Hepatic stellate cell (primary cell): ENCODE measurements at regions not wholly inside any gene's neighbourhood (a gene's known extent, or its start where the extent isn't known, plus 50 kb on each side); places are given as distances from the start of the nearest gene placed in this dataset.
"Not testable (repeated sequence)": the region's sequence is repeated elsewhere in the genome, so short reads cannot be mapped to it uniquely, and the experiment has no call there.

Experiments used
- DNase-seq: peaks from one replicate; pipeline ENCODE4 v3.0.0; 2011; ENCODE audit warnings: low spot score

DNA sequence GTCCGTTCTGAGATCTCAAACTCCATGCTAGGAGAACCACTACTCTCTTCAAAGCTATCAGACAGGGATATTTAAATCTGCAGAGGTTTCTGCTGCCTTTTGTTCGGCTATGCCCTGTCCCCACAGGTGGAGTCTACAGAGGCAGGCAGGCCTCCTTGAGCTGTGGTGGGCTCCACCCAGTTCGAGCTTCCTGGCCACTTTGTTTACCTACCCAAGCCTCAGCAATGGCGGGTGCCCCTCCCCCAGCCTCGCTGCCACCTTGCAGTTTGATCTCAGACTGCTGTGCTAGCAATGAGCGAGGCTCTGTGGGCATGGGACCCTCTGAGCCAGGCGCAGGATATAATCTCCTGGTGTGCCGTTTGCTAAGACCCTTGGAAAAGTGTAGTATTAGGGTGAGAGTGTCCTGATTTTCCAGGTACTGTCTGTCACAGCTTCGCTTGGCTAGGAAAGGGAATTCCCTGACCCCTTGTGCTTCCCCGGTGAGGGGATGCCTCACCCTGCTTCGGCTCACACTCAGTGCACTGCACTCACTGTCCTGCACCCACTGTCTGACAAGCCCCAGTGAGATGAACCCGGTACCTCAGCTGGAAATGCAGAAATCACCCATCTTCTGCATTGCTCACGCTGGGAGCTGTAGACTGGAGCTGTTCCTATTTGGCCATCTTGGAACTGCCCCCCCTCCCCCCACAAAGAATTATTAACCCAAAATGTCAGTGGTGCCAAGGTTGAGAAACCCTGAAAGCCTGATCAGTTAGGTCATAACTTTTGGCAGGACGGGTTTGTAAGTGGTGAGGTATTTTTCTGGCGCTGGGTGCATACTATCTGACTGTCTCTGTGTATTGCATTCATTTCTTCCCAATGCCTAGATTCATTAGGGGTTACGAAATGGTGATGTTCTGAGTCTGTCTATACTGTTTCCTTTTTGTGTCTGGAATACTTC lies 181.4 kb downstream of the TEX29 start:
- not testable (repeated sequence) for DNase-seq

DNA sequence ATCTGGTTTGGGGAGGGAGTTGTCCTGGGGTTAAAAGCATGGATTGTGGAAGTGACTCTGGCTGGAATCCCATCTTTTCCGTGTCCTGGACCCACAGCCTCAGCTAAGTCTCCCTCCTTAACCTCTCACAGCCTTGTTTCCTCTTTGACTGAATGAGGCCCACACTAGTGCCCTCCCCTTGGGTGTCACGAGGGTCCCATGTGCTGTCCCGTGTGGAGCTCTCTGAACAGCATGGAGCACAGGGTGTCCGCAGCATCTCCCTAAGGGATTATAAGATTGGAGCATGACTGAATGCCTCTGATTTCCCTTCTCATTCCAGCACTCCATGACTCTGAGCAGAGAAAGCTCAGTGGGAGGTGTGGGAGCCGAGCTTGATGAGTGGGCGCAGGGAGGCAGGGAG lies 182.5 kb downstream of the TEX29 start:
- no peak for DNase-seq

DNA sequence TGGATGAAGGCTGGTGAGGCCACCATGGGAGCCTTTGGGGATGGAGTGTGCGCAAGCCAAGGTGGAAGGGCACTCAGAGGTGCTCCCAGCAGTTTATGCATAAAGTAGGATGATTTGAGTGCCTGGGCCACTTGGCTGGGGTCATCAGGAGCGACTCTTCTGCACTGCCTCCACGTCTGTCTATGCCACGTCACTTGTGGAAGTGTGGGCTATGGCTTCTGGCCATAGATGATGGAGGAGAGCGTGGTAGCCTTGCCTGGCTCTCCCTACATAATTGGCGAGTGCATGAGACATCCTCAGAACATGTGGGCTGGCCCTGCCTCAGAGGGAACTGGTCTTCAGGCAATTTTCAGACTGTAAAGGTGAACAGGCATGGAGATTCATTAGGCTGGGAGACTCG lies 182.9 kb downstream of the TEX29 start:
- DNase-seq, result no peak

DNA sequence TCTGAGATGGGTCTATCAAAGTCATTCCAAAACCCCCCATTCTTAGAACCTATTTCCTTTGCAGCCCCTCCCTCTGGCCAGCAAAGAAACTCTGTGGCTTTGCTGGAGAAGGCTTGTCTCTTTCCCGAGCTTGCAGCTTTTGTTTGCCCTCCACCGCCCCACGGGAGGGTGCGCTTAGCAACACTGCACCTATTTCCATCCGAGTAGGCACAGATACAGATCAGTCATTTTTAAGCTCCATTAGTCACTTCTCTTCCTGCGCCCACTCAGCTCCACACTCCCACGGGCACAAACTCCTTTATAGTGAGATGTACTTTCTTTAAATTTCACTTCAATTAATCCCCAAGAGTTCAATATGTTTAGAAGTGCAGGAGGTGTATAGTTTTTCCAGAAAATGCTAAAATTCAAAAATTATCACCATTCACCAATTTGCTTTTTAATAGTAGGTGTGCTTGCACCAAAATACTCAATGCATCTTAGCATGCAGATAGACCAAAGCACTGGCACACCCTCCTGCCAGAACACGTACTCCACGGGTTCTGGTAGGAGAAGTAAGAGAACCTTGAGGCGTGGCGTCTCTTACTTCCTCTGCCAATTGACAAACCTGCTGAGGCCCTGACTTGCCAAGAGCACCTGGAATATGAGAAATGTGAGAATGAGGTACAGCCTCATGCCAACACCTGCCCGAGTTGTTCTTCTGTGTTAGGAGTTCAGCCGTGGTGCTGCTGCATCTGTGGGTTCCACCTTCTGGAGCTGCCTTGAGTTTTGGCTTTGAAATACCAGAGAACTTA lies 183.7 kb downstream of the TEX29 start:
- no peak for DNase-seq

DNA sequence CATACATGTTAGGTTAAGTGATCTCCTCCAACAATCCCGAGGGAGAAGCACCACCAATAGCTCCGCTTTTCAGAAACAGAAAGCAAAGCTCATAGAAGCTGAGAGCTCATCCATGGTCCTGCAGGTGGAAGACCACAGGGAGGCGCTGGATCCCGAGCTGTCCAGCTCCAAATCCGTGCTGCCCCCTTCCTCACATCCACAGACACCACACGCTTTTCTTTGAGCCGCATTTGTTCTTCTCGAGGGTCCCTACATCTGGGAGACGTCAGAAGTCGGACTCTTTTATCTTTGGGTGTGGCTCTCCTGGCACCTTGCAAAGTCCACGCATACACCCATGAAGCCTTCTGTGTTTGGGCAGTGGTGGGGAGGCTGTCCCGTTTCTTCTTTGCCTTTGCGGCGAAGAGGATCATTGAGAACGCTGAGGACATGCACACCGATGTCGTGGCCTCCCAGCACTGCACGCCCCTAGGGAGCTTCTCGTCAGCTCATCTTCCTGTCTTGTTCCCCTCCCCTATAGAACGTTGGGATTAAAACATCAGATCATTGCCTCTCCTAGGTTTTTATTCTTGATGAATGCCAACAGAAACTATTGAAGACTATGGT lies 184.8 kb downstream of the TEX29 start:
- no peak for DNase-seq

DNA sequence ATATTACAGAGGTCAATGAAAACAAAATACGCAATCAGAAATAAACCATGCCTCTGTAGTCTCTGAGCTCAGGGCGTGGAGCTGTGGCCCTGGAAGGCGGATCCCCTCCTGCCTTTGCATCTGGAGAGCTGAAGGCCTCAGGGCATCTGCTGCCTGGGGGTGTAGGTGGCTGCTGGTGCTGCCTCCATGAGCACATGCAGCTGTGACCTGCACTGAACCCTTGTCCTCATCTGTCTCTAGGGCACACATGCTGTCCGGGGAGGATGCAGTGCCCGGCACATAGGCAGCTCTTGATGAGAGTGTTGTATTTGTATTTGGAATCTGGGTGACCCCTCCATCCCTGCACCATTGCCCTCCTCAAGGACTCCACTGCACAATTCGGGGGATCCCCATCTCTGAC lies 185.7 kb downstream of the TEX29 start:
- no peak for DNase-seq

DNA sequence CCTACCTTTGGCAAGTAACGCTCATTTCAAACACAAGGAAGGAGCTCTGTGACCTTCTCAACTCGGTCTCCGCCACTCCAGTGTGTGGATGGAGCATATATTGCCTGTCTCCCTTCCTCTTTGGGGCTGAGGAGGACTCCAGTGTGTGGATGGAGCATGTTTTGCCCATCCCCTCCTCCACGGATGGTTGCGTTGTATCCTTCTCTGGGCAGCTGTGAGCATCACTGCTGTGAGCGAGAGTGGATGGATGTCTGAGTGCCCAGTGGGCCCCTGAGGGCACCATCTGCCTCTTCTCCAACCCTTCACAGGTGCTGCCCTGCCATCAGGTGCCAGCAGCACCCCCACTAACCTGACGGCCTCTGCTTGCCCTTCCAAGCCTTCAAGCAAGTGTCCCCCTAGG lies 186.2 kb downstream of the TEX29 start:
- DNase-seq, result no peak

DNA sequence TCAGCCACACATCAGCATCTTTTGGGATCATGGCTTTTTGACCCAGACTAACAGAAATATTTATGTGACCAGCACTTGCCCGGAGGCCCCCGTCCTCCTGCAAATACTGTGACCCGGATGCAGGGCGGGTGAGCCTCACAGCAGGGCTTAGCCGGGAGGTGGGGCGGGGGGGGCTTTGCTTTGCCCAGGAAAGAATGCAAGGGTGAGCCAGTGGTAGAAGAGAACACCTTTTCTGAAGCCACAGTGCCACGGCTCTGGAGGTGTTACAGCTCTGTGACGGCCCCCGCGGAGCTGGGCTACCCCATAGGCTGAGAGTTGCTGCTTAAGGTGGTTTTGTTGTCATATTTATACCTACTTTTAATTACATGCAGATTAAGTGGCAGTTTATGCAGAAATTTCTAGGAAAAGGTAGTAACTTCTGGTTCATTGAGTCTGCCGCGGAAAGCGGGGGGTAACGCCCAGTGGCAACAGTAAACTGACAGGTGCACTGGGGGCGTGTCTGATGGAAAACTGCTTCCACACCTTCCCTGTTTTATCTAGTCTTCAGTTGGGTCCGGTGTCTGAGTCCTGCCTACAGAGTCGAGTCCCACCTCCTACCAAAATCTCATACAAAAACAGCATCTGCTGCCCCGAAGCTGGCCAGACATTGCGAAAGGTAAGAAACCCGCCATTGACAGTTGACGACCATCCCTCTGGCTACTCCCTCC lies 187.9 kb downstream of the TEX29 start:
- no peak for DNase-seq

DNA sequence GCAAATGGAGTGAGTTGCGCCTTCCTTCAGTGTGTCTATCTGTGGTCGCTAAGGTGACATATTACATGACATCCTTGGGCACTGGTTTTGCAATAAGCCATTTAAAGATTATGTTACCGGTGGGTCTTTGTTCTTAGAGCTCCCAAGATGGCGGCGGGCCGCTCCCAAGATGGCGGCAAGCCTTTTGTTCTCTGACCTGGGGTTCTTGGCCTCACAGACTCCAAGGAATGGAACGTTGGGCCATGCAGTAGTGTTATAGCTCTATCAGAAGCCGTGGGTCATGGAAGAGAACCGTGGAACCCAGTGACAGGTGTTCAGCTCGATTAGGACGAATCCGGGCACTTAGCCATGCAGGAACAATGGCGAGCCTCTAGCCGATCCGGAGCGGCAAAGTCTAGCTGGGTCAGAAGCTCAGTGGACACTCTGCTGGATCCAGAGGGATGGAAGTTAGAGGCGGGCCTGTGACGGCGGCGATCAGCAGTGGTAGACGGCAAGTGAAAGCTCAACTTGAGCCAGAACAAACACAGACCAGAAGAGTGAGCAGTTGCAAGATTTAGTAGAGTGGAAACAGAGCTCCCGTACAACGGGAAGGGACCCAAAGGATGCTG lies 188.6 kb downstream of the TEX29 start:
- no peak for DNase-seq

DNA sequence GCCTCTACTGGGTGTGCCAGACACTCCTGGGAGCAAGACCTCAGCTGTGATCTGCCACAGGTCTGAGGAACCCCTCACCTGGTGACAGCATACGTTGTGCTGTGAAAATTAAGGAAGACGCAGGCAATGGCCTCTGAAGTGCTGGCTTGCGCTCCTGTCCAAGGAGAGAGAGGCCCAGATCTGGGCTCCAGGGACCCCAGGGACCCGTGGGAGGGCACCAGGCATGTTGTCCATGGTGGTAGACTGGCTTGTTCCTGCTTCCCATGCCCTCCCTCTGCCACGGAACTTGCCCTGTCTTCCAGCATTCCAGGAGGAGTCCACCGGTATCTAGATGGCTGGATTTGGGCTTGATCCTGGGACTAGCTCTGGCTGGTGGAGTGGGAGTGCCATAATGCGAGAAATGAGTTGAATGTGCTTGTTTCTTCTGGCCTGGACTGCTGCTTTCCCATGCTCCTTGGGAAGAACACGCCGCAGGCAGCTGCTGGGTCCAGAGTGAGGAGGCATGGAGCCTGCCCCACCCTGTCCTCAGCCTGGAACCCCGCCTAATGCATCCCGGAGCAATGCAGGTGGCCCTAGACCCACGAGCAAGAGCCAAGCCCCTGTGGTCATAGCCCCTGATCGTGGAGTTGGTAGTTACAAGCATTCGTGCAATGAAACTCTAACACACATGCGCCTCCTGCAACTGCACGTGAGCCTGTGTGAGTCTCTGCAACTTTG lies 190.2 kb downstream of the TEX29 start:
- no peak for DNase-seq

DNA sequence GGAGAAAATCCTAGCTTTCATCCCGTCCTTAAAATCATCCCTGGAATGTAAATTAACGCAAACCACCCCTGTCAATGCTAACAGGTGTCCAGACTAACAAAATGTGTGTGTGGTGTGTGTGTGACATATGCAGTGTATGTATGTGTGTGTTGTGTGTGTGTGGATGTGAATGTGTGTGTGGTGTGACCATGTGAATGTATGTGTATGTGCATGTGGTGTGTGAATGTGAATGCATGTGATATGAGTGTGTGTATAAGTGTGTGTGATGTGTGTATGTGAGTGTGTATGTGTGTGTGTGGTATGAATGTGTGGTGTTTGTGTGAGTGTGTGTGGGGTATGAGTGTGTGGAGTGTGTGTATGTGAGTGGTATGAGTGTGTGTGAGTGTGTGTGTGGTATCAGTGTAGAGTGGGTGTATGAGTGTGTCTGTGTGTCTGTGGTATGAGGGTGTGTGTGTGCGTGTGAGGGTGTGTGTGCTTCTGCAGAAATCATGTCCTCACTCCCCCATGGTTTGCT lies 190.8 kb downstream of the TEX29 start:
- no peak for DNase-seq

DNA sequence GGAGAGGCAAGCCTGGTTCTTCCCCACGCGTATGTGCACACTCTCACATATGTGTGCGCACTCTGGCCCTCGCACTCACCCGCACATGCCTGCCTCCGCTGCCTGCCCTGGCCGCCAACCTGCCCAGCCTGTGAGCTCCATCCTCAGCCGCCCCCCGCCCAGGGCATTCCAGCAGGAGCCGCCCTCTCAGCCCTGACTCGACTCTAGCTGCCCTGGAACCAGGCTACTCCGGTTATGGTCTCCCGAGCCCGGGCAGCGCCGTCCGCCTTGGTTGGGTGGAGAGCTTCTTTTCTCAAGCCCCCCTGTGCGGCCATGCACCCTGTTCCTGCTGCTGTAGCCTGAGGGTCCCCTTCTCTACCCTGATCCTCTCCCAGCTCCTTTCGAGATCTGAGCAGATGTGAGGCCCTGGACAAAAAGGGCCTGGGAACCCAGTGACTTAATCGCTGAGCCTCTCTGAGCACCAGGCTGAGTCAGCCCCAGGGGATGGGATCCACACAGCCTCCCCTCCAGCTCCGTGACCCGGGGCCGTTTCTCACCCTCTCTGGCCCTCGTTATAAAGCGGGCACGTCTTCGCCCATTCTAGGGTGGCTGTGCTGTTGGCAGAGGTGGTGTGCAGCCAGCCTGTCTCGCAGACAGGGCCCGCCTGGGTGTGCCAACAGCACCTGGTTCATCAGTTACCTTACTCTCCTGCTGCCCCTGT lies 191.5 kb downstream of the TEX29 start:
- no peak for DNase-seq

DNA sequence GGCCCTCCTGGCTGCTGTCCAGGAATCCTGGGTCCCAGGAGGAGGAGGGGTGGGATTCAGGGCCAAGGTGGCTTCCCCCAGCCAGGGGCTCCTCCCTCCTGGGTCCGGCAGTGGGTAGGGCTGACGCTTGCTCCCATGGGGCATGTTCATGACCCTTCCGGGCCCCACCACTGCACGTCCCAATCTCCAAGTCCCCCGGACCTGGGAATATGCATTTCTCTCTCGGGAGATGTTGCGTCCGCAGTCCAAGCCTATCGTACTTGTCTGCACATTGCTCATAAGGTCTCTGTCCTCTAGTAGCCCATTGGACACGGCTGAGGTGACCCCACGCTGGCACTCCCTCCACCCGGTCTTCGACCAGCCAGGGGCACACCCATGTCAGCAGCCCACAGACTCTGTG lies 192.3 kb downstream of the TEX29 start:
- no peak for DNase-seq

DNA sequence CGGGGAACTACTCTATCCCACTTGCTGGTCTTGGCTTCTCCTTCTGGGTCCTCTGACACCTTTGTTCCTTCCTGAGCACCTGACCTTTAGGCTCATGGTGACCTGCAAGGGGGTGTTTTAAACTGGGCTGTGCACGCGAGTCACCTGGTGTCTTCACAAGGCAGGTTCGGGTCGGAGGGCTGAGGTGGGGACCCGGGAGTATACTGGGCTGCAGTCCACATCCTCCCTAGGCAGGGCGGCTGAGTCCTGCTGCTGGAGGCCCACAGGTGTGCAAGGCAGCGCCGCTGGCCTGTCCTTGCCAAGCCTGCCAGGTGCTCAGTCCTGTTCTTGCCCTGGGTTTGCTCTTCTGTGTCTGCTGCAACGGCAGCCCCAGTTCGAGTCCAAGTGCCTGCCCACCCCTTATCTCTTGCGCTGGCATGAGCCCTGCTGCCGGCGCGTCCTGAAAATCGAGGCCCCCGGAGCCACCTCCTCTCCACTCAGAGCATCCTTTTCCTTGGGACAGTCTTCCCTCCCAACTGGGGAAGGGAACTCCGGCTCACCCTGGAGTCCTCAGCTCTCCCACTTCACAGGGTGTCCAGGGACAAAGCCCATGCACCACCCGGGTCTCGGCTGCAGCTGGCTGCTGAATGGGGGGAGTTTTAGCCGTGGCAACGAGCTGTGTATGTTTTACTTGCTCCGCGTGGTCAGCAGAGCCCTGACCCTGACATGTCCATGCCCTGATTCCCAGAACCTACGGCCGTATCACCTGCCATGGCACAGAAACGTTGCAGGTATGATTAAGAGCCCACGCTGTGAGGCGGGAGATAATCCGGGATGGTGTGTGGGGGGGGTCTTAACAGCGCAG lies 193.5 kb downstream of the TEX29 start:
- no peak for DNase-seq

DNA sequence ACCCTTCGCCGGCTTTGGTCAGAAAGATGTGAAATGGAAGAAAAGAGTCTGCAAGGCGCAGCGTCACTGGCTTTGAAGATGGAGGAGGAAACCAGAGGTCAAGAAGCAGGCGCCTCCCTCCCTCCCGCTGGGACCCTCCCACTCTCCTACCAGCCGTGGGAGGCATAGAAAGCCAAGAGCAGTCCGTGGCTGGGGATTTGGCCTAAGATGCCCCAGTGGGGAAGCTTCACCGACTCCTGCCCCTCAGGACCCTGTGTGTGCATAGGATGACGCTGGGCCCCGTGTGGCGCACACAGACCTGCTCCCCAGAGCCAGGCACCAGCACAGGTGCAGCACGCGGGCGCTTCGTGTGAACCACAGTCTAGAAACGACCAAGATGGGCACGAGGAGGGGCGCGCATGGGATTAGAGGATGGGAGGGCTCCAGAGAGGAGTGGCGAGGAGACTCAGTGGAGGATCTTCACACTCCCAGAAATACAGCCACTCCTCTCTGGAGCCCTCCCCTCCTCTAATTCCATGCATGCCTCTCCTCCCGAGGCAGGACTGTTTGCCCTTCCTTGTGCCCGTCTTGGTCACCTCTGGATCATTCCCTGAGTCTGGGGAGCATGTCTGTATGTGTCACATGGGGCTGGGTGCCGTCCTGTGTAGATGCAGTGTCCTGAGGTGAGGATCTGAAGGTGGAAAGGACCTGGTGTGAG lies 194.3 kb downstream of the TEX29 start:
- no peak for DNase-seq

DNA sequence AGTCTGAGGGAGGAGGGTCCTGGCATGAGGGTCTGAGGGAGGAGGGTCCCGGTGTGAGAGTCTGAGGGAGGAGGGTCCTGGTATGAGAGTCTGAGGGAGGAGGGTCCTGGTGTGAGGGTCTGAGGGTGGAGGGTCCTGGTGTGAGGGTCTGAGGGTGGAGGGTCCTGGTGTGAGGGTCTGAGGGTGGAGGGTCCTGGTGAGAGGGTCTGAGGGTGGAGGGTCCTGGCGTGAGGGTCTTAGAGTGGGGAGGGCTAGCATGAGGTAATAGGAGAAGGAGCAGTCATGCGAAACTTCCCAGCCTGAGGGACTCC lies 194.8 kb downstream of the TEX29 start:
- DNase-seq, result no peak

DNA sequence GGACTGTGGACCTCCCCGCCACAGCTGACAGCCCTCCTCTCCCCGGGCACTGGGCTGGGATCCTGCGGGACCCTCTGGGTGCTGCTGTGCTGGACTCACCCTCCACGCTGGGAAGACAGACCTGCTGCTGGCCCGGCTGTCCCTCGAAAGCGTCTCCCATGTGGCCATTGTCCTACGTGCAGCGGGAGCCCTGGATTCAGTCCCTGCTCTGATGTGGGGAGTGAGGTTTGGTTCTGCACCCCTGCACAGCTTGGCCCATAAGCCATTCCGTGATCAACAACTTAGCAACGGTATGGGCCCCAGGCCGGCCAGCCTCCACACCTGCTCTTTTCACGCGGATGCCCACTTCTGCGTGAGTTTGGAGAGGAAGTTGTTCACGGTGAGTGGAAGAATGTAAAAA lies 195.2 kb downstream of the TEX29 start:
- DNase-seq, result no peak

DNA sequence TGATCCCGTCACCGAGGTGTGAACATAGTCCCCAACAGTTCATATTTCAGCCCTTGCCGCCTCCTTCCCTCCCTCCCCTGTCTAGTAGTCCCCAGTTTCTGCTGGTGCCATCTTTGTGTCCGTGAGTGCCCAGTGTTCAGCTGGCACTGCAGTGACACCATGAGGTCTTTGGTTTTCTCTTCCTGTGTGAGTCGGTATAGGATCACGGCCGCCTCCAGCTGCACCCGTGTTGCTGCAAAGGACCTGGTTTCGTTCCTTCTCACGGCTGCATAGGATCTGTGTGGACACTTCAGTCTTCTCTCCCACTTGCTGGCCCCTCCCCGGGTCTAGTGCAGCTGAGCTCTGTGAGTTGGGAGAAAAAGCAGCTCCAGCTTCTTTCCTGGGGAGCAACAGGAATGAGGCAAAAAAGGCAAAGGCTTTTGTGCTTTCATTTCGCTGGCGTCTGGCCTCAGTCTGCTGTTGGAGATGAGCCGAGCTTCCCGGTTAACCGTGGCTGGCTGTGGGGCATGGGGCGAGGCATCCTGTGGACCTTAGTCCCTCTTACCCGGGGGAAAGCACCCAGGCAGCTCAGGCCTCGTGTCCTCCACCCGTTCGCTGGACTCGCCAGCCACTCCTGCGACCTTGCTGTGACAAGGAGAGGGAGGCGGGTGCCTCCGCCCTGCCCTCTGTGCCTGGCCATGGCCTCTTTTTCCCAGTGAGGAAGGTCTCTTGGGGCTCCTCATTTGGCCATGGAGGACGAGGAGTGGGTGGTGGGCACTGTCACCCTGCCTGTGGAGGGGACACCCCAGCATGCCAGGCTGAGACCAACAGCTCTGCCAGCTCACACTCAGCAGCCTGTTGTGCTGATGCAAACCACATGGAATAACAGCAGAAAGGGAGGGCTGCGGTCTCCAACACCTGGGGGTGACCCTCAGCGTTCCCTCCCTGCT lies 196.5 kb downstream of the TEX29 start:
- DNase-seq, result no peak
